Ammon's horn (tissue), 1 donor: ENCODE measurements at regions not wholly inside any gene's neighbourhood (a gene's known extent, or its start where the extent isn't known, plus 50 kb on each side); places are given as distances from the start of the nearest gene placed in this dataset.

Experiments
- DNase-seq: peaks from one replicate; pipeline ENCODE4 v3.0.0-alpha.2; 2016; ENCODE audit warnings: low spot score

DNA sequence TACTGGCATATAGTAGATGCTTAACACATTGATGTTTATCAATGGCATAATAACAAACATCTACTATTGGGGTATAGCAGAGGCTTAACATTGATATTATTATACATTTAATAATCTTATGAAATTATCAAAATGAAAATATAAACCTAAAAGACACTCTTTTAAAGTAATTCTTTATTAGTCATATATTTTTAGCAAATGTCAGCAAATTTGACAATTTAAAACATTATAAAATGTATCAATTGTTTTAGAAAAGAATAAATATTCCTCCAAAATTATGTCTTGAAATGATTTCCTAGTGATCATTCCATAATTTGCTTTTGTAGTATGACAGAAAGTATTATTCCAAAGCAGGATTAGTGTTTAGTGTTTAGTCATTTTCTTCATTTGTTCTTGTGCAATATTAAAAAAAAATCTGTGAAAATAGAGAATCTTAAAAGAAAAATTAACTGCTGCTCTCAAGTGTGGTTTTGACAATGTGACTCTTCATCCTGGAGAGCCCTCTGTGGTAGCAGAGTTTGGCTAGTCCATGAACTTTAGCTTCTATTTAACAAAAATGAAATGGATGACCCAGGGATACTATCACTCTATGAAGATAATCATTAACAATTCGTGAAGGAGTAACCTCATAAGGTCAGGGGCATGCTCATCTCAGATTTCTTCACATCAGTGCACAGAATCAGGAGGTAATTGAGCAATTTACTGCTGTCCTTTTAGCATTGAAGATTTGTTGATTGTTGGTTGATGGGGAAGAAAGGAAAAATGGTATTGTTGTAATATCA is 1018.5 kb downstream of the LRFN5 start:
- no peak for DNase-seq

DNA sequence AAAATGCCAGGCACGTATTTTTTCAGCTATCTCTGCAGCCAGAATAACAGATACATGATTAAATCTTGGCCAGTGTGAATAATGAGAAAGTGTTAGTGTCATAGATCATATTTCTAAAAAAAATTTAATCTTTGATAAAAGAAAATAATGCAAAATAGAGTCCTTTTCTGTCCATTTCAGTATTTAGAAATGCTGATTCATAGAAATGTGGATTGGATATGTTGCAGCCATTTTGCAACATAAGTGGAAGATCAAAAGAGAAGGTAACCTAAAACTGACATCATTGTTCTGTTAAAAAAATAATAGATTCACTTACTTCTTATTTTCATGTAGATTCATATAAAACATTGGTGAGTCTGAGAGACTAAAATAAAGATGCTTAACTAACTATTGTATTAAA is 1010.3 kb downstream of the LRFN5 start:
- no peak for DNase-seq

DNA sequence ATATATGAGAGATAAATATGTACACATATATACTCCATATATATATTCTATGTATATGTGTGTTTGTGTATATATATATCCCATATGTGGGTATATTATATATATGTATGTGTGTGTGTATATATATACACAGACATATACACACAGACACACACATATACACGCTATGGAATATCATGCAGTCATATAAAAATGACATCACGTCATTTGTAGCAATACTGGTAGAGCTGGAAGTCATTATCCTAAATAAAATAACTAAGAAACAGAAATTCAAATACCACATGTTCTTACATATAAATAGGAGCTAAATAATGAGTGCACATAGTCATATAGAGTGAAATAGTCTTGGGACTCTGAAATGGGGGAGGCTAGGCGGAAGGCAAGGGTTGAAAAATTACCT is 1000.2 kb downstream of the LRFN5 start:
- DNase-seq, result no peak

DNA sequence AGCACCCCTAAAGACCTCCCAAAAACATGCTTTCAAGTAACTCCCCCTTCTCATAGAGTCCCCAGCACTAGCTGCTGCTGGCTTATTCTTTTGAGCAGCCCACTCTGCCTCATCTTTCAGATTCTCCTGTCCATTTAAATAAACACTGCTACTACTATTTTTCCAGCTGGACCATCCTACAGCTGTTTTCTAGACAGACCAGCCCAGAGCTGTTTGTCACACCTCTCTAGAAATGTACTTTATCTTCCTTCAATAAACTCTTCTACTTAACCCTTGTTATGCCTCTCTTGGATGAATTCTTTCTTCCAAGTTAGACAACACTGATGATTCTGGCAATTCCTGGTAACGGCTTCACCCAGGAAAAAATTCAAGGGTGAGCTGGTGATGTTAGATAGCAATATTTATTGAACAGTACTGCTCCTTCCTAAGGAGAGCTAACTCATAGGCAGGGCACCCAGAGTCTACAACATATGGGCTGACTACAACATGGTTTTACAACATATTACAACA is 995.7 kb downstream of the LRFN5 start:
- no peak for DNase-seq

DNA sequence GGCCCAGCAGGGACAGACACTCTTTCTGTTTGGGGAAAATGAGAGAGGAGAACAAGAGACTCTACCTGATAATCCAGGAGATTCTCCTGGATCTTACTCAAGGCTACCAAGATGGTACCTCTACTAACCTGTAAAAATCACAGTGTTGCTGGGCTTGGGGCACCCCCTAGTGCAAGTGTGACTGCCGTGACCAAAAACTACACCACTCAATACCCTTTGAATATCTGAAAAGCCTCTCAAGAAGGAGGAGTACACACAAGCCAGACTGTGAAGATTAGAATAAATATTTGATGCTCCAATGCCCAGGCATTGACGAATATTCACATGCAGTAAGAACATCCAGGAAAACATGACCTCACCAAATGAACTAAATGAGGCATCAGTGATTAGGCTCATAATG is 965.4 kb downstream of the LRFN5 start:
- DNase-seq, result no peak

DNA sequence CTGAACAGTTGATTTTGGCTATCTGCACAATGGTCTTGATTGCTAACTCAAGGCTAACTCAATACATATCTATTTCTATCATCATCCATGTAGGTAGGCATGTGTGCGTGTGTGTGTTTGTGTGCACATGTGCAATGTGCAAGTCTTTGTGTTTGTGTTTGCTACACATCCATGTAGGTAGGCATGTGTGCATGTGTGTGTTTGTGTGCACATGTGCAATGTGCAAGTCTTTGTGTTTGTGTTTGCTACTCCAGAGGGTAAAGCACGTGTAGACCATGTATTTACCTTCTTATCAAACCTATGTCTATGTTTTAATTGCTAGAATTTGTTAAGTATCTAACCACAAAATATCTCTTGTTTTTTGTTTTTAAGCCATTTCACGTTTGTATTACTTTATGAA is 962.6 kb downstream of the LRFN5 start:
- no peak for DNase-seq

DNA sequence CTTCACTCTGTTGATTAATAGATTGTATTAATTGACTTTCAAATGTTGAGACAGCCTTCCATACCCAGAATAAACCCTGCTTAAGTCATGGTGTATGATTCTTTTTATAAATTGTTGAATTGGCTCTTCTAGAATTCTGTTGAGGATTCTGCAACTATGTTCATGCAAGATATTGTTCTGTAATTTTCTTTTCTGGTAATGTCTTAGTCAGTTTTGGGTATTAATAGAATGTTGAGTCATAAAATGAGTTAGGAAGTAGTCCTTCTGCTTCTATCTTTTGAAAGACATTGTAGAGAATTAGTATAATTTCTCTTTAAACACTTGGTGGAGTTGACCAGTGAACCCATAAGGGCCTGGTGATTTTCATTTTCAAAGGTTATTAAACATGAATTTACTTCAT is 958.9 kb downstream of the LRFN5 start:
- no peak for DNase-seq

DNA sequence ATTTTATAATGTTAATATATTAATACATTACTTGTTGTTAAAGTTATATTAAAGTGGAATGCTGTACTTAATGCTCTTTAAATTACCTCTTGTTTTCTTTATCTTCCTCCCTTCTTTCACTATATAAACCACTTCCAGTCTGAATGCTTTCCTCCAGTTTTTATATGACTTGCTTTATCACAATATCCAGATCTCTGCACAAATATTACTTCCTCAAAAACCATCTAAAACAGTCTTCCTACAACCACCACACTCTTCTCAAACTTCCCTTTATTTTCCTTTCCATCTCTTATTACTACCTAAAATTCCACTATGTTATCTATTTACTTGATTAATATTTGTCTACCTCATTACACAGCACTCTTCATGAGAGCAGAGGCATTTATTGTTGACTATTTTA is 956.6 kb downstream of the LRFN5 start:
- DNase-seq, result no peak

DNA sequence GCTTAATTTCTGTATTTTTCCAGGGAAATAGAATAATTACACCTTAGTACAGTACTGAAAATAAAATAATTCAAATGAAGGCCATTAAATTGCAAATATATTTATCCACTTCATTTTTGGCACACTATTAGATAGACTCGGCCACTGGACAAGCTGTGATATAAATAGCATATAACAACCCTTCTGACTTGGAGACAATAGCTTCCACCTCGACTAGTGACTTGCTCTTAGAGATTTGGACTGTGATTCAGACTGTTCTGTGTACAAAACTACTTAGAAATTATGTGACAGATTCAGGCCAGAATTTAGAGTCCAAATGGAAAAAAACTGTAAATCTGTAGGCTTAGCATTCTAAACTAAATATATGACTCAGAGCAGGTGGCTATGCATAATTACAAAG is 949.9 kb downstream of the LRFN5 start:
- DNase-seq, result no peak

DNA sequence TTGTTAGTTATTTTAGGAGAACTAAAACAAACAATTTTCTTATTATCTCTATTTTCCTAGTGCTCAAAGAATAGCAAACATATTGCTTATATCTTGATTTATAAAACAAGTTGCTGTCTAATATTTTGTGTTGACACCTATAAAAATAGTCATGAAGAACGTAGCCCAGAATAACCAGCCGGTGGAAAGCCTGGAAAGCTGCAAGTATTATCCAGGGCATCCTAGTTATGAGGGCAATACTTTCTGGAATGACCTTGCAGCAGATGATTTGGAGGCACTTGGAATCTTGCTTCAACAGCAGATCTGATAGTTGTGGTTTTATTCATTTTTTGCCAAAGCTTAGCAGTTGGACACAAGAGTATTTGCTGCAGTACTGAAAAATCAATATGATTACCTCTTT is 948.7 kb downstream of the LRFN5 start:
- no peak for DNase-seq

DNA sequence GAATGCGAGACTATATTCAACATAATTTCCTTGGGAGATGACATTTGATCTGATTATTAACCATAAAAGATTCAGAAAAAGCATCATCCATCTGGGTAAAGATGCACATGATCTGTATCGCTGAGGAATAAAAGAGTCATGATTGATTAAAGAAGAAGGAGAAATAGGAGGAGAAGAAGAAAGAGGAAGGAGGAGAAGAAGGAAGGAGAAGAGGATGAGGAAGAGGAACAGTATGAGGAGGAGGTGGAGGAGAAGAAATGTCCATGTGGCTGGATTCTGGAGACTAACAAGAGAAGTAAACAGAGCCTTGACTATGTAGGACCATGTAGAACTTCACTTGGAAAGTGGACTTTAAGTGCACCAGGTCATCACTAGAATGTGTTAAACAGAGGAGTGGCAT is 947.4 kb downstream of the LRFN5 start:
- no peak for DNase-seq

DNA sequence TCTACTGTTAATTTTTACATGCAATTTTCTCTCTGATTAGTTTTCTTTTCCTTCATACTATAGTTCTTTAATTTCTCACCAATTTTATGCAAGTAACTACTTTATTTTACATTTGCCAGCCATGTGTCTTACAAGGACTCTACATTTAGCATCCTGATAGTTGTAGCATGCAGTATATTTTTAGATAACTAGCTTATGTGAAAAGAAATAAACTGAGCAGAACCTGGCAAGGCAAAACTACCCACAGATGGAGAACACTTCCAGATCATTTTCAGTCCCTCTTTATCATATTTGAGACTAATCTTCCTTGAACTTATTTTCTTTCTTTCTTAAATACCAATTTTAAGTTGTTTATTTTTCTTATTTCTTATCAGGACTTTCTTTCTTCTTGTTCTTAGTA is 943.6 kb downstream of the LRFN5 start:
- DNase-seq, result no peak

DNA sequence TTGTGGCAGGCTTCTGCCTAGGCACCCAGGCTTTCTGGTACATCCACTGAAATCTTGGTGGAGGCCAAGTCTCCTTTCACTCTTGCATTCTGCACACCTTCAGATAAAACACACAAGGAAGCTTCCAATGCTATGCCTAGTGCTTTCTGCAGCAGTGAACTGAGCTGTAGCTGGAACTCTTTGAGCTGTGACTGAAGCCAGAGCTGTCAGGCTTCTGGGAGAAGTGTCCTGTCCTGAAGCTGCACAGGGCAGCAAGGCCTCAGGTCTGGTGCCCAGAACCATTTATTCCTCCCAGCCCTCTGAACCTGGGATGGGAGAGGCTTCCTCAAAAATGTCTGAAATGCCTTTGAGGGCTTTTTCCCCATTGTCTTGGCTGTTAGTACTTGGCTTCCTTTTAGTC is 941.7 kb downstream of the LRFN5 start:
- no peak for DNase-seq

DNA sequence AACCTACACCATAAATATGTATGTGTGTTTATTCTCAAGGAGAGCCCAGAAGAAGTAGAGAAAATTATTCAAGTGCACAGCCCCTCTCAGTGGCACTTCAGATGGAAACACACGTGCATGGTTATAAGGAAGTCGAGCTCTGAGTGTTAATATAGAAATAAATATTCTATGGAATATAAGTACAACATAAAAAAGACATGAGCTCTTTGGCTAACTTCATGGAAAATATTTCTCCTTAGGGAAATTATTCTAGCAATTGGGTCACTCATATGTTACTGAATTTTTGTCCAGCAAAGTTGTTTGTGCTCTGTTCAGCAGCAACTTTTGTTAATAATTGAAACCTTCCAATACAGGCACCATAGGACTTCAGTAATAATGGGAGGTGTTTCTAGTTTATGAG is 939.0 kb downstream of the LRFN5 start:
- DNase-seq, result no peak

DNA sequence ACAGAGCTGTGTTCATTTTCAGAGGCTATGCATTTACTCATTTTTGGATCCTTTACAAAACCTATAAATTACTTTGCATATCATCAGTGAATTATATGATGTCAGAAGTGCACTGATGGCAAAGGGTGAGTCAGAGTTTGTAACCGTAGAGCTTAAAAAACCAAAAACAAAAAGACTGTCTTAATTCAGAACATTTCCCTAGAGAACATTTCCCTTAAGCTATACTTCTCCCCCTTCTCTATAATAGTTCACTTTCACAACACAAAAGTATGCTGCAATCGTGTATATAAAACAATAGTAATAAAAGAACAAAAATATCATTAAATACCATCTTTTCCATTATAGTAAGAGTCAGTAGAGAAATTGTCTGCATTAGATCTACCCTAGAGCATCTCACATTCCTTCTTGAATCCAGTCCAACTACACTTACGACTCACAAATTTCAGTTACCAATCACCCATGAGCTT is 934.9 kb downstream of the LRFN5 start:
- no peak for DNase-seq

DNA sequence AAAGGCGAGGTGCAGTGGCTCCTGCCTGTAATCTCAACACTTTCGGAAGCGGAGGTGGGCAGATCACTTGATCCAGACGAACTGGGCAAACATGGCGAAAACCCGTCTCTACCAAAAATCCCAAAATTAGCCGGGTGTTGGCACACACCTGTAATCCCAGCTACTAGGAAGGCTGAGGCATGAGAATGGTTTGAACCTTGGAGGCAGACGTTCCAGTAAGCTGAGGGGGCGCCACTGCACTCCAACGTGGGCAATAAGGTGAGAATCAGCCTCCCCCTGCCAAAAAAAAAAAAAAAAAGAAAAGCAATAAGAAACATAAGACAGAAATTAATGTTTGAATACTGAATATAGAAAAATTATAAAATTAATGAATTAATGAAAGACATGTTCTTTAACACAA is 928.7 kb downstream of the LRFN5 start:
- no peak for DNase-seq

DNA sequence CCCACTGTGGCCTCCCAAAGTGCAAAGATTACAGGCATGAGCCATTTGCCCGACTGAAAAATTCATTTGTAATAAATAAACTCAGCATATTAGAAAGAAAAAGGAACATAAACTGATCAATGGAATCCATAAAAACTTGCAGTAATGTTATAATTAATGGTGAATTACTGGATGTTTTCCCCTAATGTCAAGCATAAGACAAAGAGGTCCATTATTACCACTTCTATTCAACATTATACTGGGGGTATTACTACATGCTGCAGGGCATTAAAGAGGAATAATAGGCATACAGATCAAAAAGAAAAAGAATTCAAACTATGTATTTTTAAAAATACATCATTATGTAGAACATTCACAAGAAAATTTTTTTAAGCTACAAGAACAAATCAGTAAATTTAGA is 926.8 kb downstream of the LRFN5 start:
- DNase-seq, result no peak

DNA sequence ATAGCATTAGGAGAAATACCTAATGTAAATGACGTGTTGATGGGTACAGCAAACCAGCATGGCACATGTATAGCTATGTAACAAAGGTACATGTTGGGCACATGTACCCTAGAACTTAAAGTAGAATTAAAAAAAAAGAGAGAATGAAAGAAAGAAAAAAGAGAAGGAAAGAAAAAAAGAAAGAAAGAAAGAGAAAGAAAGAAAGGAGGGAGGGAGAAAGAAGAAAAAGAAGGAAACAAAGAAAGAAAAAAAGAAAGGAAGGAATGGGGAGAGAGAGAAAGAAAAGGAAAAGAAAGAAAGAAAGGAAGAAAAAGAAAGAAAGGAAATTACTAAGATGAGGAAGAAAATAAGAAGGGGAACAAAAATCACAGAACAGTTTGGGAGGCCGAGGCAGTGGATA is 925.5 kb downstream of the LRFN5 start:
- DNase-seq, result no peak

DNA sequence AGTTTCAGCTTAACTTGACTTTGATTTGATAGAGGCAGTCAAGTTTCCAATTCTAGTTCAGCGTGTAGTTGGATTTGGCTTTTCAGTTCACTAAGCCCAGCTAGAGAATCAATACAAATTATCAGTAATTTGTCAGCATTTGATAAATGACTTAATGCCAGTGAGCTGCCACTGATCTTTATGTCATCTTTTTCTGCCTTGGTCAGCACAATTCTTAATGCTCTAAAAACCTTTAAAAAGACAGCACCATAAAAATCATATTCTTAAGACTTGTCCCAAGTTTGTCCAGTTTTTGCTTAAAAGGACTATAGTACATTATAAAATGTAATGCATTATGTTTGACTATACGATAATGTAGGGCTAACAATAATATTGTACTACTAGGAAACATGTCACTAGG is 920.5 kb downstream of the LRFN5 start:
- no peak for DNase-seq

DNA sequence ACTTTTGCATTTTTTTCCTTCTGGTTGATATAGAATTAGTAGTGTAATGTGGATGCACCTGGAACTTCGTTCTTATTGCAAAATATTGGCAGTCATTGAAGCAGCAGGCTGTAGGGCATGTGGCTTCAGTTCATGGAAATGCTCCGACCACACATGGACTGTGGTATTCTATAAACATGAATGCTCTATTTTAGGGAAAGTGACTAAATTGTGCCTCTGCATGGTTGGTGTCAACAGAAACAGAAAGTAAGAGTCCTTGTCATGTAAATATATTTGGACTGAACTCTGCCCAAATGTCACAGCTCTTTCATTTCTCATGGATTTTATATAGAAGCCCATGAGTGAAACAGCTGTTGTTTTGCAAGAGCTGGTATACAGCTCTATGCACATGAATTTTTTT is 917.0 kb downstream of the LRFN5 start:
- DNase-seq, result no peak

DNA sequence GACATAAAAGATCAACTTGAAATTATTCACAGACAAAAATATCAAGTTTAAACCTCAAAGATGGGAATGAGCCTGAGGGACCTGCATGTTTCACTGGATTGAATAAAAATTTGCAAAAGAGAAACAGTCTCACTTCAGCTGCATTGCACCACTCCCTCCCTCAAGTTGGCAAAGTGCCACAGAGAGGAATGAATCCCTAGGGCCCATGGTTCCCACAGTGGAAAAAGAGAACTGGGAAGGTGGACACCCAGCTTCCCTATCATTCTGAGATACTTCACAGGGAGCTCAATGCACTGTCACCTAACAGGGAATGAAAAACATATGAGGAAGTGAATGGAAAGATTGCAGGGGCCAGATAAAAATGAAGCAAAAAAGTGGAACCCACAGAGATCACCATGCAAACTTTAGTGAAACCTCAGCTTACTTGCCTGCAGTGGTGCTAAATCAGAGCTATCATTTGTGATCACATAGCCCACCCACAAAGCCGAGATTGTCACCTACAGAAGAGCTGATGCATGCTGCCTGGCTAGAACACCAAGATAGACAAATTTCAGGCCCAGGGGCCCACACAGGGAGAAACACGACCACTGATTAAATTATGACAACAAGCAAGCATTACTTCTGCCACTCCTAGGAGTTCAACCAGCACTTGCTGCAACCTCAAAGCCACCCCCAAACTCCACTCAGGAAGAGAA is 911.3 kb downstream of the LRFN5 start:
- no peak for DNase-seq

DNA sequence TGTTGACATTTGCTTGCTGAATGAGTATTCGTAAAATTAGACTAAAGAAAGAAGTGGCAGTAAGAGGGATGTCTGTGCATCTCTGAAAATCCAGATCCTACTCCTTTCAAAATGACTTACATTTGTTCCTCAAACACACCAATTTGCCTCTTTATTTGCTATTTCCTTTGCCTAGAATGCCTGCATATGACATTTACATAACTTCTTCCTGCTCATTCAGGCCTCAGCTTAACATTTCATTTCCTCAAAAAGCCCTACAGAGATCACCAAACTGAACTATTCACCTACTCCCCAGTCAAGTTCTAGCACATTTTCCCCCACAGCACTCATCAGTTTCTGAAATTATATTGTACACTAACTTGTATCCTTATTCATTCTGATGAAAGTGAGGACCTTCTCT is 907.2 kb downstream of the LRFN5 start:
- no peak for DNase-seq

DNA sequence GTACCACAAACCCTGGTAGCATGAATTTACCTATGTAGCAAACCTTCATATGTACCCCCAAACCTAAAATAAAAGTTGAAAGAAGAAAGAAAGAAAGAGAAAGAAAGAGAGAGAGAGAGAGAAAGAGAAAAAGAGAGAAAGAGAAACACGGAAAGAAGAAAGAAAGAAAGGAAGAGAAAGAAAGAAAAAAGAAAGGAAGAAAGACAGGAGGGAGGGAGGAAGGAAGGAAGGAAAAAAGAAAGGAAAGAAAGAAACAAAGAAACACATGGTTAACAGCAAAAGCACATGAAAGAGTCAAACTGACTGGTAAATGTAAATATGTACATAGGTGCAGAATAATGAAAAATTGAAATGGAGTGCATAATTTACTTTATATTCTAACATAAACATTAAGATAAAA is 903.4 kb downstream of the LRFN5 start:
- DNase-seq, result no peak
